HG03521 (cell line): ENCODE measurements at regions not wholly inside any gene's neighbourhood (a gene's known extent, or its start where the extent isn't known, plus 50 kb on each side); places are given as distances from the start of the nearest gene placed in this dataset.

Source experiments
- ATAC-seq: cut with Tn5 transposase; IDR thresholded peaks from one replicate; pipeline ENCODE4 v1.9.1; 2021; ENCODE audit warnings: mild to moderate bottlenecking, moderate library complexity; ENCODE audit not compliant: unreplicated experiment

DNA sequence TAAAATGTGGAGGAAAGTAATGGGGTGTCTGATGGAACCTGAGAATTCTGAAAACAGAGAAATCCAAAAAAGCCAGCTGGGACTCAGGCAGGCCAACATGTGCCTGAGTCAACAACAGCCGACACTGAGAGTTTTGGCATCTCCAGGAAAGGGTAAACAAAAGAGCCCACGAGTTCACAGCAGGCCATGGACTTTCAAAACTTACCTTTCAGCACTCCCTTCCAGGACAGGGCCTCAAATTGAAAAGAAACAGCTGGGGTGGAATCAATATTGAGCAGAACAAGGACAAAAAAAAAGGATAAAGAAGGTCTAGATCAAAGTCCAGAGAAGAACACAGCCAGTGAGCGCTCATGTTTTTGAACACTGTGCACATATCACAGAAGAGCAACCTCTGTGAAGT is 735.4 kb upstream of the GRM7 start:
- ATAC-seq, result no peak

DNA sequence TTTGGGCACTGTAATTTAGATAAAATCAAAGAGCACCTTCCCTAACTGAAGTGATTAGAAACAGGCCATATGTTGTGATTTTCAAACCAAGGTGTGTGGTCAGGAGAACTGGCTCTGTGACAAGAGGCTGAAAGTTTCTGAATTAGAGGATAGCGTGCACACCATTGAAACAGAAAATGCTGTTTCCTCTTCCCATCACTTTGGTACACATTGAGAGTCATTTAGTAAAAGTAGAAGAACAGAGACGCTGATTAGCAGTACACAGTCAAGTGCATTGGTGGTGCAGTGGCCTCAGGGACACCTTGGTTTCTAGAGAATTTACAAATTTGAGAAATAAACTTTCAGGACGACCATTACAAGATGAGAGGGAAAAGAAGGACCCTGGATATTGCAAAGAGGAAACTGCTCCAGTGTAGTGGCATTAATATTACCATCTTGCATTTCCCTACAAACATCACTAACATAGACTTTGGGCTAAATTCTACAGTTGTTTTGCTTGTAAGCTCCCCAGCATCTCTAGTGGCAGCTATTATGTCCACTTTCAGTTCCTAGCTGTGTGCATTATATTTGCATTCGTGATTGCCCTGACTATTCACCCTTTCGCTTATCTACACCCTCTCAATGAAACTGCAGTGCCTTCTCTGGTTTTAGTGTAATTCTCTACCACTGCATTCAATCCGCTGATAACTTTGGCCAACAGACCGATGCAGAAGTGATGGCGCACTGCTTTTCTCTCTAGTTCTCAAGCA is 728.1 kb upstream of the GRM7 start:
- ATAC-seq, result no peak

DNA sequence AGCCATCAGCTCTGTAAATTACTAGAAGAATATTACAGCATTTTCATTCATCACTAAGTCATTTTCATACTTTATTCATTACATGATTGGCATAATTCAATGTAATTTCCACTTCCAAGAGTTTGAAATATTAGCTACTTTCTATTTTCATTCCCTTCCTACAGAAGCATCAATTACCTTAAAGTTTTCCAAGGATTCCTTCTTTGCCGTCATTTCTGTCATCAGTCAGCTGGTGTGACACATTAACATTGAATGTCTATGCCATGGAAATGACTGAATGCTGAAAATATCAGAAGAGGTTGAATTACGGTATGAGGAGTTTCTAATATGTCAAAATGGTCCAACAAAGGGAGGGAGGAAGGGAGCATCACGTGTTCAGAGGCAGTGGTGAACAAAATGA is 718.2 kb upstream of the GRM7 start:
- no peak for ATAC-seq

DNA sequence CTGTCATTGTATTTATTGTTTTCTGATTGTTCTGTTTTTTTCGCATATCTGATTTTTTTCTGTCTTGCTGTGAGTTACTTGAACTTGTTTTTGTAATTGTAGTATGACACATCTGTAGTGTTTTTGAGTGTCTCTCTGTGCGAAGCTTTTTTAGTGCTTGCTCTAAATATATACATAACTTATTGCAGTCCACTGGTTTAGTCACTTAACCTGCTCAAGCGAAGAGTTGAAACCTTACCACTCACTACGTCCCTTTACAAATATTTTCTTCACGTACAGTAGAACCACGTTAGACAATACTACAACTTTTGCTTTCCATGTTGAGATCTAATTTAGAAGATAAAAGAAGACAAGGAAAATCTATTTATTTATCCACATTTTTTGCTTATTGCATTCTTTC is 713.0 kb upstream of the GRM7 start:
- ATAC-seq, result no peak

DNA sequence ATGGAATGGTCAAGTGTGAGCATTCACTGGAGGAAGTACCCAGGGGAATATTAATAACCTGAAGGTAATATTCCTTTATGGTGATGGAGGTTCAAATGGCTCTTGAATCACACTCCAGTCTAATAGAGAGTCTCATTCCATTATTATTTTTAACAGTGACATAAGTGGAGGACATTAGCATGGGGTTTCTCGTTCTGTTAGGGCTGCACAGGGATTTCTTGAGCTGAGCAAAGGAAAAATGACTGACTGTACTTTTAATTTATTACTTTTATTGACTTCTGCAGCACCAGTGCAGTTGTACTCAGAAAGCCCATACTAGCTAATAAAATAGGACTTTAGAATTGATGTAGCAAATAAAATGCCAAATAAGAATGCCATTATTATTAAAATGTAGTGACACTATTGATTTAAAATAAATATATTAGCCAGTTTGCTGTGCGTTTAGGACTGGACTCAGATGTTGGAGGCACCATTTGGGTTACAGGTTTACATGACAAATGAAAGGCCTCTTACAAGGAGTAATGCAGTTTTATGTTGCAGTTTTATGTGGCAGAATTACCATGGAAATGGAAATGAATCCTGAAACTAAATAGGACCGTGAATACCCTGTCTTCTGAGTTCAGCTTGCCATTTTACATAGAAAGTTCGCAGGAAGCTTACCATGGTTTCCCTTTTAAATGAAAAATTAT is 705.1 kb upstream of the GRM7 start:
- ATAC-seq, result no peak

DNA sequence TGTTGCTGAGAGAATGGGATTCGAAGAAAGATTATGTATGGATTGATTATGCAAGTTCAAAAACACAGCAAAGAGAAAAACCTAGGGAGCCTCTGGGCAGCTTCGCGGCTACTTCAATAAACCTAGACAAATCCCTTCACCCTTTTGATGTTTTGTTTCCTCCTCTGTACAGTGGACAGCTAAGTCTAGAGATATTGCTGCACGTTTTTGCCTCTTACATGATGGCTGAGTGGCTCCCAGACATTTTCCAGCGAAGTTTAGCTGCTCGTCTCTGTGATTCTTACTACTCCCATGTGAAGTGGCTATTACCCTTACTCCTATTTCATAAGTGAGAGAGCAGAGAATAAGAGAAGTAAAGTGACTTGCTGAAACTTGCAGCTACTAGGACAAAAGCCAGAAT is 695.0 kb upstream of the GRM7 start:
- ATAC-seq, result no peak

DNA sequence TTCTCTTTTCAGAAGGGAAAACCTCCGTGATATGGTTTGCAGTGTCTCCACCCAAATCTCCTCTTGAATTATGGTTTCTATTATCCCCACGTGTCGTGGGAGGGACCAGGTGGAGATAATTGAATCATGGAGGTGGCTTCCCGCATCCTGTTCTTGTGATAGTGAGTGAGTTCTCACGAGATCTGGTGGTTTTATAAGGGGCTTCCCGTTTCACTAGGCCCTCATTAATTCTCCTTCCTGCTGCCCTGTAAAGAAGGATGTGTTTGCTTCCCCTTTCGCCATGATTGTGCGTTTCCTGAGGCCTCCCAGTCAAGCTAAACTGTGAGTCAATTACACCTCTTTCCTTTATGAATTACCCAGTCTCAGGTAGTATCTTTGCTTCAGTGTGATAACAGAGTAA is 692.7 kb upstream of the GRM7 start:
- no peak for ATAC-seq

DNA sequence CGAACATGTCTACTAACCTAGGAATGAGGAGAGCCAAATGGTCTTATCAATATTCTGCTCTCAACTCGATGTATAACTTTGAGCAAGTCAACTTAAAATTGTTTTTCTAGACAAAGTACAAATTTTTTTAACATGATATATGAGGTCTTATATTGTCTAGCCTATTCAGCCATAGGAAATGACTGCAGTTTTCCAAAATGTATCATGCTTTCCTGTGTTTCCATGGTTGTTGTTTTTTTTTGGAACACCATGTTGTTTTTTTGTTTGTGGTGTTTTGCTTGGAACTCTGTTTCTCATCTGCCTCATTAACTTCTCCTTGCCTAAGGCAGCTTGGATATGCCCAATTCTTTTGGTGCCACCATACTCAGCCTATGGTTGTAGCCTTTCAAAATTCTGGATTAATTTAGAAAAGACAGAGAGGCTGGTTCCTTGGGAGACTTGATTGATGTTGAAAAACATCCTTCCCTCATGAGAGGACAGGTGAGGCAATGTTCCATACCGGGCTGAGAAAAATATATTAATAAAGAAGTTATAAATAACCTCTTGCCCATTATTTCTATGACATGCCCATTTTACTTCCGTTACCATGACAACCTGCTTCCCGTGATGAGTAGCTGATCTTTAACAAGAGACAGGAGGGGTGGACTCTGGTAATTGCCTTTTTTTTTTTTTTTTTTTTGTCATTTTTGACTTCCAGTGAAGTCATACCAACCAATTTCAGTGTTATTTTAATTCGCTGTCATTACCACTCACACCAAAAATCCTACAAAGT is 687.9 kb upstream of the GRM7 start:
- ATAC-seq, result no peak

DNA sequence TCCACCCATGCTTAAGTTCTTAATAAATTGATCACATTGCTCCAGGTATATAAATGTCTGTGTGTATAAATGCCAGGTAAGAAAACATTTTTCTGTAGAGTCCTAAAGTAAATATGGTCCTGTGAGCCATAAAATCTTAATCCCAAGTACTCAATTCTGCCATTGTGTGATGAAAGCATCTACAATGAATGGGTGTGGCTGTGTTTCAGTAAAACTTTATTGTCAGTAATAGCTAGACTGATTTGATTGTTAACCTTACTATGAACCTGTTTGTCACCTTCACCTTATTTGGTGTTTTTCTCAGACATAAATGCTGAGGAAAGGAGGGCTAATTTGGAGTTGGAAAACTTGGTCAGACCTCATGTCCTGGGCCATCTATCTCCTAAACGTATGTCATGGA is 683.5 kb upstream of the GRM7 start:
- no peak for ATAC-seq

DNA sequence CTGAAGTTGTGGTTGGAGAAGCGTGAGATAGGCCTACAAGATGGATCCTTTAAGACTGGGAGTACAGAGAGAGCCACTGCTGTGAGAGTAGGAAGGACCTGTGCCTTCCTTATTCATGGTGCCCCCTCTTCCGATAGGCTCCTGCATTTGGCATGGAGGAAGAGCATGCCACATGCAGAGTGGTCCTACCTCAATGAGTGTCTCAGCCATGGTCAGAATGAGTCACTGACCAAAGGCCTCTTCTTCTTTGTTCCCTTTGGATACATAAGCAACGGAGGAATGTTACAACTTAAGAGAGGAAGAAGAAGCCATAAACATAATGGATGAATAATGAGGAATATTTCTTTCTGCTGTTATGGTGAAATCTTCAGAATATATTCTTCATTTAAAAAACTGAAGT is 681.2 kb upstream of the GRM7 start:
- no peak for ATAC-seq

DNA sequence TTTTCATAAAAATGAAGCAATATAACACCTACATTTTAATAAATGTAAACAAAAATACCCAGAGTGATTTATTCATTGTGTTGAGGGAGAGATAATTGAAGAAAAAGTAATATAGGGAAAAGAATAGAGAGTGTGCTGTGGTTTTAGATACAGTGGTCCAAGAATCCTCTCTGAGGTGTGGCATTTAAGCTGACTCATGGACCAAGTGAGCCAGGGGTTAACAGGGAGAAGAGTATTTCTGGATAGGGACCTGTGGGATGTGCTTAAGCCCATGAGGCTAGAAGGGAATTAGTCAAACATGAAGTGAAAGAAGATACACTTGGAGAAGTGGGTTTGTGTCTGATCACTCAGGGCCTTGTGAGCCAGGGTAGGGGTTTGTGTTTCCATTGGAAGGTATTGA is 680.7 kb upstream of the GRM7 start:
- no peak for ATAC-seq

DNA sequence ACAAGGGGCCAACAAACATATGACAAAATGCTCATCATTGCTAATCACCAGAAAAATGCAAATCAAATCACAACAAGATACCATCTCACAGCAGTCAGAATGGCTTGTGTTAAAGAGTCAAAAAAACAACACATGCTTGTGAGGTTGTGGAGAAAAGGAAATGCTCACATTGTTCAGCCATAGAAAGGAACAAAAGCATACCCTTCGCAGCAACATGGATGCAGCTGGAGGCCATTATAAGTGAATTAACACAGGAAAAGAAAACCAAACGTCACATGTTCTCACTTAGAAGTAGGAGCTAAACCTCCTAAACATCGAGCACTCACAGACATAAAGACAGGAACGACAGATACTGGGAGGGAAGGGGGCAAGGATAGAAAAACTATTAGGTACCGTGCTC is 678.4 kb upstream of the GRM7 start:
- ATAC-seq, result no peak

DNA sequence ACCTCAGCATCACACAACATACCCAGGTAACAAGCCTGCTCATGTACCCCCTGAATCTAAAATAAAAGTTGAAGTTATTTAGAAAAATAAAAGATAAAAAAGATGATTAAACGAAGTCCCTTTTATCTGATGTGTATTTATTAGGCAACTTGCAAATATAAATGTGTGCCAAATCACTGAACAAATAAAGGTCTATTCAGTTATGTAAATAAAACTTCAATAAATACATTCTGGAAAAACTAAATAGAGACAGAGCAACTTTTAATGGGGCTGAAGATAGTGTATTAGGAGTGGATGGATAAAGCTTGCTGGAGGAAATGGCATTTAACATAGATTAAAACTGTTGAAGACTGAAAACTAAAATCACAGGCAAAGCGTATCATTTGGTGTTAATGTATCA is 678.0 kb upstream of the GRM7 start:
- no peak for ATAC-seq

DNA sequence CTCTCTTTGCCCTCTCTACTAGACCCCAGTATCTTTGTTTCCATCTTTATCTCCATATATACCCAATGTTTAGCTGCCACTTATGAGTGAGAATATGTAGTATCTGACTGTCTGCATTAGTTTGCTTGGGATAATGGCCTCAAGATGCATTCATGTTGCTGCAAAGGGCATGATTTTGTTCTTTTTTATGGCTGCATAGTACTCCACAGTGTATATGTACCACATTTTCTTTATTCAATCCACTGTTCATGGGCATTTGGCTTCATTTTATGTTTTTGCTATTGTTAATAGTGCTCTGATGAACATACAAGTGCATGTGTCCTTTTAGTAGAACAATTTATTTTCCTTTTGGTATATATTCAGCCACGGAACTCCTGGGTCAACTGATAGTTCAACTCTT is 671.5 kb upstream of the GRM7 start:
- no peak for ATAC-seq

DNA sequence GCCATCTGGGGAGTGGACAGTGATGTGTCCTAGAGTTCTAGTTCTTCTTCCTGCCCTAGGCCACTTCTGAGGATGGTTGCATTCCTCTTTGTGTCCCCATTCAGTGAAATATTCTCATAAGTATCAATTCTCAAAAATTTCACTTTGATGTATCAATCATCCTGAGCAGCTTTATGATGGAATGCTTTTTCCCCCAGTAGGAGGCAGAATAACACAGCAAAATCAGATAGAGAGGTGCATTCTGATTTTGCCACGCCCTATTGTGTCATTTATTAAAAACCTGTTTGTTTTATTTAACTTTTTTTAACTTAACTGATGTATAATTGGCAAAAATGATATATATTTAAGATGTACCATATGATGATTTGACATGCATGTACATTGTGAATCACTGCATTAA is 656.0 kb upstream of the GRM7 start:
- no peak for ATAC-seq

DNA sequence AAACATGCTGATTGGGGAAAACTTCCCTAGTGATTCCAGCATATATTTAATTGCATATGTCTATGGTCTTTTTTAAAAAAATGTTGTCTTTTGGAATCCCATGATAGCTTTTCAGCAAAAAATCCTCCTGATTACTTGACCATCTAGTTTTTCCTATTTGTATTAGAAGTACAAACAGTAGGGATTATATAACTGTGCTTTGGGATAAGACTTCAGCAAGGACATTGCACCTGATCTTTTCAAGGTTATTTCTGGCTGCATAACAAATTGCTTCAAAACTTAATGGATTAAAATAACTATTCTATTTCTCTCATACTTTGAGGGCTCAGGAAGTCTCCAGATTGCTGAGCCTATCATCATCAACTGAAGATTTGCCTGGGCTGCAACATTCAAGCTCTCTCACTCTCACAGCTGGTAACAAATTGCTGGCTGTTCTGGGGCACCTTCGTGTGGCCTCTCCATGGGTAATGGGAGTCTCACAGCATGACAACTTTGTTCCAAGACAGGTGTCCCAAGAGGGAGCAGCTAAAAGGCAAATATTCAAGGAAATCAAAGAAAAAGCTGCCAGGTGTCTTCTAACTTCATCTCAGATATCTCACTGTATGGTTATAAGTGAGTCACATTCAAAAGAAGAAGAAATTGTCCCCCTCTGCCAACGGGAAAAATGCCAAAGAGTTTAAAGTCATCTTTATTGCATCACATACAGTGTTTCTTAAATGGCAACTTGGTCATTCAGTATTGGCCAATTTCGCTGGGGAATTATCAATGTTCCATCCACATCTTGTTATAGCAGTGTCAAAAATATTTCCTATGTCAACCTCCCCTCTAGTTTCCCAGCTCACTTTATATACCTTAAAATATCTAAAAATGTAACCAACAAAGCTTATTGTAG is 644.5 kb upstream of the GRM7 start:
- ATAC-seq, result no peak

DNA sequence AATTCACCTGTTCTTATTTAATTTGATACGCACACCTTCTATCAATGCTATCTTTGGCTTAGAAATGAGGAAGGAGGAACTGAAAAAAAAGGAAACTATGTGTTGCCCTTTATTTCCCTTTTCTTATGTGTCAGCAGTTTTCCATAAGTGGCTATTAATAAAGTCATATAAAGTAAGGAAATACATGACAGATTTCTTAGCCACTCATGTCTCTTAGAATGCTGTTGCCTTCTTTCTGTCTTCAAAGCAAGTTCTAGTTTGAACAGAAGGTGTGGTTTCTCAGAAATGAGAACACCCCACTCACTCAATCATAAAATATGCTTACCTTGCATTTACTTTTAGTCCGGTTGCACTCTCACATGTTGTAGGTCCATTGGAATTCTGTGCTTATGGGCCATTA is 640.5 kb upstream of the GRM7 start:
- ATAC-seq, result no peak

DNA sequence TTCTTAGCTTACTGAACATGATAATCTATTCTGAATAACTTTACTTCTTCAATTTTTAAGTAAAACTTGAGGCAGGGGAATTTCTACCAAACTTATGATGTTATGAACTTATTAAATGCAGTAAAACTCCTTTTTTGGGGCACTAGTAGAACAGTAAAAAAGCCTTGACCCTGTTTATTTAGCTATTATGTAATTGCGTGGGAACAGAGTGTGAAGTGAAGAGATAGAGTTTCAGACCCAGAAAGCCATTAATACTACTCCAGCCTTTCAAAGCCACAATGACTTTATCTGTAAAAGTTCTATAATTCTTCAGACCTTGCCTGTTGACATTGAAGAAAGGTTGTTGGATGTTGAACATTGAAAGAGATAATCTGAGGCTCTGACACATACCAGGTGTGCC is 638.8 kb upstream of the GRM7 start:
- no peak for ATAC-seq

DNA sequence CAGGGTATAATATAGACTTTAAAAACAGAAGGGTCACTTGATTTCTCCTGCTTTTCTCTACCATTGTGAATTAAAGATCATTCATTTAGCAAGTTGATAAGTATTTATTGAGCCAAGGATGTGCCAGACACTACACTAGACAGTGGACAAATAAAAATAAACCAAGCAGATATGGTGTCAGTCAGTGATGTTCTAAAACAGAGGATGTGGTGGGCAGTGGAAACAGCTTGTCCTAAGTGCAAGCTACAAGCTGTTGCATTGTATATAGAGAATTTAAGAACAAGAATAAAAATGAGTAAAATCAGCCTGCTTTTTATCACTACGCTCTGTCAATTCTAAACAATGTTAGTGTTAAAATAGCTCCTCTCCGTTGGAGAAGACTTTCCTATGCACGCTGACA is 637.3 kb upstream of the GRM7 start:
- no peak for ATAC-seq

DNA sequence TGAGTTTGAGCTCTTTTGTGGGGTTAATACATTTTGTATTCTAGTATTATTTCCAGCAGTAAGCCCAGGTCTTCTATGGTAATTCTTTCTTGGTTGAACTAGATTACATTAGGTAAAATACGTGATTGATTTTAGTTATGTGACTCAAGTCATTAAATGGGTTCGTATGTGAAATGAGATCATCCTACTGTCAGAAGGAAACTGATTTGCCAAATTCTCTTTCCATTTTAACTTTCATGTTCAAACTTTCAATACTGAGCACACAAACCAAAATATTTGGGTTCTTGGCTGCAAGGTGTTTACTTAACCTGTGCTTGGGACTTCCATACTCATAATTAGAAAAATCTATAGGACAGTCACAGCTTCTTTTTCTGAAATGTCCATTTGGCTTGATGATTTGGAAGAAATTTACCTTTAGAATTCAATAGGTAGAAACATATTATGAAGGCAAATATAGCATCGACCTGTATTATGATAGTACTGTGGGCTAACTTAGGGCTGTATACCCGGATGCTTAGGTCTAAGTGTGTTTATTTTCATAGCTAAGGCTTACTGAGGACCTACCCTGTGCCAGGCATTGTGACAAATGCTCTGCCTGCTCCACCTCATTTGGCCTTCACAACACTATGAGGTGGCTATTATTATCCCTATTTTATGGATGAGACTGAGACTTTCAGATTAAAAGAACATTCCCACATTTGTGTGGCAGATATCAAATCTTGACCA is 631.8 kb upstream of the GRM7 start:
- ATAC-seq, result no peak
